AG09309 (cell line): ENCODE measurements at regions not wholly inside any gene's neighbourhood (a gene's known extent, or its start where the extent isn't known, plus 50 kb on each side); places are given as distances from the start of the nearest gene placed in this dataset.

Experiments used
- DNase-seq: peaks from one replicate; pipeline ENCODE4 v3.0.0-alpha.2; 2010; ENCODE audit warnings: low read depth
- H3K4me3 ChIP-seq: 2 replicates; pipeline ENCODE4 v1.5.1; 2011; ENCODE audit warnings: mild to moderate bottlenecking, low read depth, low read length, moderate library complexity; ENCODE audit not compliant: control insufficient read depth
- TF ChIP-seq, protein P1 (sequence below): IDR thresholded peaks from 2 replicates; pipeline ENCODE4 v1.5.1; 2011; ENCODE audit warnings: mild to moderate bottlenecking, low read depth, low read length, inconsistent platforms; ENCODE audit not compliant: insufficient read depth, control insufficient read depth; ENCODE audit errors: missing control alignments

DNA sequence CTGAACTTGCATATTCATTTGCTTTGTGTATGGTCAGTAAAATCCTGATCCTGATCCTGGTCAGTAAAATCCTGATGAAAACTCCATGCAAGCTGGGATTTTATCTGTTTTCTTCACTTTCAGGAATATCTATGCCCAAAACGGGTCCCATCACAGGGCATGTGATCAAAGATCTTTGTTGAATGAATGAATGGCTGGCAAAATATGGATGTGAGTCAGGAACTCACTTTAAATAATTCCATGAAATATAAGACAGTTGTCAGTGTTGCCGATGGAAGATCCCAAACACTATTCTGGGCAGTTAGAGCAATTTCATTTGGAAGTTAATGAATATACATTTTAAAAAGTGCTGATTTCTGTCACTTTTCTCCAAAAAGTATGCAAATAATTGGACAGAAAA, 598.4 kb downstream of the GBA3 start:
- no peak overlapping the region for H3K4me3 ChIP-seq
- no peak for DNase-seq
- TF ChIP-seq, protein P1, sequence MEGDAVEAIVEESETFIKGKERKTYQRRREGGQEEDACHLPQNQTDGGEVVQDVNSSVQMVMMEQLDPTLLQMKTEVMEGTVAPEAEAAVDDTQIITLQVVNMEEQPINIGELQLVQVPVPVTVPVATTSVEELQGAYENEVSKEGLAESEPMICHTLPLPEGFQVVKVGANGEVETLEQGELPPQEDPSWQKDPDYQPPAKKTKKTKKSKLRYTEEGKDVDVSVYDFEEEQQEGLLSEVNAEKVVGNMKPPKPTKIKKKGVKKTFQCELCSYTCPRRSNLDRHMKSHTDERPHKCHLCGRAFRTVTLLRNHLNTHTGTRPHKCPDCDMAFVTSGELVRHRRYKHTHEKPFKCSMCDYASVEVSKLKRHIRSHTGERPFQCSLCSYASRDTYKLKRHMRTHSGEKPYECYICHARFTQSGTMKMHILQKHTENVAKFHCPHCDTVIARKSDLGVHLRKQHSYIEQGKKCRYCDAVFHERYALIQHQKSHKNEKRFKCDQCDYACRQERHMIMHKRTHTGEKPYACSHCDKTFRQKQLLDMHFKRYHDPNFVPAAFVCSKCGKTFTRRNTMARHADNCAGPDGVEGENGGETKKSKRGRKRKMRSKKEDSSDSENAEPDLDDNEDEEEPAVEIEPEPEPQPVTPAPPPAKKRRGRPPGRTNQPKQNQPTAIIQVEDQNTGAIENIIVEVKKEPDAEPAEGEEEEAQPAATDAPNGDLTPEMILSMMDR: no peak

DNA sequence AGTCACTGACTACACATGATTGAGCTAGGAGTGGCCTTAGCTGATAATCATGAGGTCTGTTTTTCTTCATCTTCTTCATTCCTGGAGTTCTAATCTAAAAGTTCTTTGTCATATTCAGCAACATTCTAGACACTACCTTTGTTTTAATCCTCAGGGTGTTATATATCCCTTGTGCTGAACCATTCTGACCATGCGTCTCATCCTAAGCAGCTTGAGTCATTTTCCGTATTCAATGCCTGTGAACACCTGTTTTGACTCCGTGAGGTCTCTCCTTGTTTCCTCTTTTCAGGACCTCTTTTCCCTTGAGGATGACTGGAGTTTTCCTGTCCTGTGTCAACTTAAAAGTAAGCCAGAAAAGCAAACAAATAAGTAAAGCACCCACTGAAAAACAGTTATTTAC, 597.9 kb downstream of the GBA3 start:
- TF ChIP-seq, protein P1: no peak
- no peak overlapping the region for H3K4me3 ChIP-seq
- DNase-seq: no peak

DNA sequence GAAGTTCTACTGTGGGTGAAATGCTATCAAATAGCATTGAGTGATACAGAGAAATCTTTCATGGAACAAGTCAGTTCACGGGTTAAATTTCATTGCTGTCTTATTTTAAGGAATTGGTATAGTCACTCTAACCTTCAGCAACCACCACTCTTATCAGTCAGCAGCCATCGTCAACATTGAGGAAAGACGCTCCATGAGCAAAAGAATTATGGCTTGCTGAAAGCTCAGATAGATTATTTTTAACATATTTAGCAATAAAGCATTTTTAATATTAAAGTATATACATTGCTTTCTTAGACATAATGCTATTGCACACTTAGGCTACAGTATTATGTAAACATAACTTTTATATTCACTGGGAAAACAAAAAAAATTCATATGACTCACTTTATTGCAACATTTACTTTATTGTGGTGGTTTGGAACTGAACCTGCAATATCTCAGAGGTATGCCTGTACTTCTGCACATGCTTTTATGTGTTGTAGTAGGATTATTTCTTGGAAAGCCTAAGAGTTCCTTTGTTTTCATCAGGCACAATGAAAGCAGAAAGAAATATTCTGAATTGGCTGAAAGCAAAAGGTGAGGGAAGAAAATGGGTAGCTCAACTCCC, 586.7 kb downstream of the GBA3 start:
- H3K4me3 ChIP-seq: no peak overlapping the region
- no peak for DNase-seq
- TF ChIP-seq, protein P1: no peak

DNA sequence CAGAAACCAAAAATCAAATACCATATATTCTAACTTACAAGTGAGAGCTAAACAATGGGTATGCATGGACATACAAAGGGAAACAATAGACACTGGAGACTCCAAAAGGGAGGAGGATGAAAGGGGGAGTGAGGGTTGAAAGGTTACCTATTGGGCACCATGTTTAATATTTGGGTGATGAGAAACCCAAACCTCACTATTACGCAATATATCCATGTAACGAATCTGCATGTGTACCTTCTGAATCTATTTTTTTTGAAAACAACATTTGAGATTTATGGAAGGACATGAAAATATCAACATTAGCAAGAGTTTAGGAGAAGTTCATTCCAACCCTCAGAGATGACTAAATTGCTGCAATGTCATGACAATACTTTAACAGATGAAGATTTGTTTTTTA, 586.1 kb downstream of the GBA3 start:
- DNase-seq: no peak
- TF ChIP-seq, protein P1: no peak

DNA sequence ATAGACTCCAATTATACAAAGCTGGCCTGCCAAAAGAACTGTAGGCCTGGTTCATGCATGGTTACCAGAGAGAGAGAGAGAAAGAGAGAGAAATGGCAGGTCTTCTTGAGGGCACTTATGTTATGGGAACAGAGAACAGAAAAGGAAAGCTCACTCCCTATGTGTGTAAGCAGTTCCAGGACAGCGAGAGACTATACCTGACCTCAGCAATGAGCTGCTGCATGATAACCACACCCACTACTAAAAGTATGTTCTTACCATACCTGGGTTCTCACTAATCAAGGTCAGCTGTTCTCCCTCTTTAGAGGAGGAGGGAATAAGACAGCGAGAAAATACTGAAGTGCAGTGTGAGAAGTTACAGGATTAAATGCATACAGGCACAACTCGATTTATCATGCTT, 583.3 kb downstream of the GBA3 start:
- no peak overlapping the region for H3K4me3 ChIP-seq
- DNase-seq: no peak
- TF ChIP-seq, protein P1: no peak

More for the DNA sequence above, 586.1 kb downstream of the GBA3 start:
- no peak overlapping the region for H3K4me3 ChIP-seq

DNA sequence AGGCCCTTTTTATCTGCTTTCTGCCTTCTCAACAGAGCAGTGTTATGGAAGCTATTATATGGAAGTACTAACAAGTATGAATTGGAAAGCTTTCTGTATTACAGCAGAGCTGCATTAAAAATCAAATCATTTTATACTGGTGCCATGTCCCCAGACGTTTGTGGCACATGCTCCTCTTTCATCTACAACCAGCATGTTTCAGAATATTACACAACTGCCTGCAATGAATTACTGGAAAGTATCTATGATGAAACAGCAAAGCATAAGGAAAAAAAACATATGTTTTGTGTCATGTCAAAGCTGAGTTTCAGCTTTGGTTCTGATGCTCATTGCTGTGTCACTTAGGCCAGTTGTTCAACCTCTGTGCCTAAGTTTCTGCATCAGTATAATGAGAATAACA, 576.8 kb downstream of the GBA3 start:
- DNase-seq: no peak
- no peak overlapping the region for H3K4me3 ChIP-seq
- TF ChIP-seq, protein P1: no peak
